ENCODE measurements at regions not wholly inside any gene's neighbourhood (a gene's known extent, or its start where the extent isn't known, plus 50 kb on each side); places are given as distances from the start of the nearest gene placed in this dataset.

DNA sequence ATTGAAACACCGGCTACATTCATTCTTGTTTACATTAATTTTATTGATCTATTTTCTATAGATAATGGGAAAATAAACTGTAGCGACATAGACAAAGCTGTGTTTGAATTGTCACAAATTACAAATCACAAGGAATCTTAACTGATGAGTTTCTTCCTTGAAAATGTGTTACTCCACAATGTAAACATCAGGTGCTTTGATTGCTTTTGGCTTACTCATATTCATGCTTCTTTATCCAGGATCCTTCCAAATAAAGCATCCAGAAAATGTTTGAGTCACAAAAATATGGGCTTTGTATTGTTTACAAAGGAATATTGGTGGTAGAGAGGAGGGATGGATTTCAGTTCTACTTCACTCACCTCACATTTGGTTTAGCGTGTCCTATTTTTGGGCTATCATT lies 64.0 kb downstream of the BMP2 start:
- H3K9me3 ChIP-seq (ENCODE audit: control insufficient read depth, insufficient read depth, low read length): no peaks in the 10 kb centered on the region
- H3K27ac ChIP-seq (ENCODE audit: low read depth, low read length): no peak overlapping the region
- TF ChIP-seq, protein P1, sequence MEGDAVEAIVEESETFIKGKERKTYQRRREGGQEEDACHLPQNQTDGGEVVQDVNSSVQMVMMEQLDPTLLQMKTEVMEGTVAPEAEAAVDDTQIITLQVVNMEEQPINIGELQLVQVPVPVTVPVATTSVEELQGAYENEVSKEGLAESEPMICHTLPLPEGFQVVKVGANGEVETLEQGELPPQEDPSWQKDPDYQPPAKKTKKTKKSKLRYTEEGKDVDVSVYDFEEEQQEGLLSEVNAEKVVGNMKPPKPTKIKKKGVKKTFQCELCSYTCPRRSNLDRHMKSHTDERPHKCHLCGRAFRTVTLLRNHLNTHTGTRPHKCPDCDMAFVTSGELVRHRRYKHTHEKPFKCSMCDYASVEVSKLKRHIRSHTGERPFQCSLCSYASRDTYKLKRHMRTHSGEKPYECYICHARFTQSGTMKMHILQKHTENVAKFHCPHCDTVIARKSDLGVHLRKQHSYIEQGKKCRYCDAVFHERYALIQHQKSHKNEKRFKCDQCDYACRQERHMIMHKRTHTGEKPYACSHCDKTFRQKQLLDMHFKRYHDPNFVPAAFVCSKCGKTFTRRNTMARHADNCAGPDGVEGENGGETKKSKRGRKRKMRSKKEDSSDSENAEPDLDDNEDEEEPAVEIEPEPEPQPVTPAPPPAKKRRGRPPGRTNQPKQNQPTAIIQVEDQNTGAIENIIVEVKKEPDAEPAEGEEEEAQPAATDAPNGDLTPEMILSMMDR (IDR thresholded peaks at IDR 0.05; ENCODE audit: low read depth, low read length): no peak
- no peaks in the 10 kb centered on the region for H3K27me3 ChIP-seq (ENCODE audit: control insufficient read depth, insufficient read depth, low read length)
- CTCF ChIA-PET: interaction anchor here (0.6 kb wide), 1 partner anchor 197 kb away, joined by 6 read pairs; no protein-coding TSS in a partner anchor
- POLR2A ChIA-PET: no interaction called here
- no peak overlapping the region for H3K4me3 ChIP-seq (ENCODE audit: low read depth, low read length)
- no peak for DNase-seq (ENCODE audit: low read depth, low spot score)

DNA sequence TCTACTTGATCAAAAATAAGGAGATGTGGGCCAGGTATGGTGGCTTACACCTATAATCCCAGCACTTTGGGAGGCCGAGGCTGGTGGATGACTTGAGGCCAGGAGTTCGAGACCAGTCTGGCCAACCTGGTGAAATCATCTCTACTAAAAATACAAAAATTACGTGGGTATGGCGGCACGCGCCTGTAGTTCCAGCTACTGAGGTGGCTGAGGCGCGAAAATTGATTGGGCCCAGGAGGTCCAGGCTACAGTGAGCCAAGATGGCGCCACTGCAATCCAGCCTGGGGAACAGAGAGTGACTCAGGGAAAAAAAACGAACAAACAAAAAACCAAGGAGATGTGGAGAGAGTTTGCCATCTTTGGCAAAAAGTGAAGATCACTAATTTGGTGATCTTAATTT lies 65.3 kb downstream of the BMP2 start:
- DNase-seq (ENCODE audit: low read depth, low spot score): no peak
- TF ChIP-seq, protein P1 (IDR thresholded peaks at IDR 0.05; ENCODE audit: low read depth, low read length): no peak
- H3K27me3 ChIP-seq (ENCODE audit: control insufficient read depth, insufficient read depth, low read length): no peaks in the 10 kb centered on the region
- no peaks in the 10 kb centered on the region for H3K9me3 ChIP-seq (ENCODE audit: control insufficient read depth, insufficient read depth, low read length)
- CTCF ChIA-PET: no interaction called here
- POLR2A ChIA-PET: no interaction called here
- H3K4me3 ChIP-seq (ENCODE audit: low read depth, low read length): no peak overlapping the region
- no peak overlapping the region for H3K27ac ChIP-seq (ENCODE audit: low read depth, low read length)

DNA sequence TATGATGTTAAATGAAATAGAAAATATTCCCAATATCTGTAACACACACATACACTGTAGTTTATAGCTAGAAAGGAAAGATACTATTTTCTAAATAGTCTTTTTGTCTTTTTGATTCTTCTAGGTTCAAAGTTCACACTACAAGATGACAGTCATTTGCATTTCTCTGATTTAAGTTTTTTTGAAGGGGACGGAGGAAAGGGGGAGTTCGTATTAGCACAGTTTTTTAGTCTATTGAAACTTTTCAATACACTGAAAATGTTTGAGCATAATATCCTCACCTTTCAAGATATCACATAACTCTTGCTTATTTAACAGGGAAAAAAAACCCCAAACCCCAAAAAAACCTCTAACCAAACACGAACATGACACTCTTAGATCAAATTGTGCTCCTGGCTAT lies 68.1 kb downstream of the BMP2 start:
- CTCF ChIA-PET: no interaction called here
- POLR2A ChIA-PET: no interaction called here
- Histone ChIP-seq H3K27me3 (ENCODE audit: control insufficient read depth, insufficient read depth, low read length) (no peaks in the 10 kb centered on the region), H3K4me3 (ENCODE audit: low read depth, low read length) (no peak overlapping the region), H3K27ac (ENCODE audit: low read depth, low read length) (no peak overlapping the region), H3K9me3 (ENCODE audit: control insufficient read depth, insufficient read depth, low read length) (no peaks in the 10 kb centered on the region)
- no peak for DNase-seq (ENCODE audit: low read depth, low spot score)
- TF ChIP-seq, protein P1 (IDR thresholded peaks at IDR 0.05; ENCODE audit: low read depth, low read length): no peak

DNA sequence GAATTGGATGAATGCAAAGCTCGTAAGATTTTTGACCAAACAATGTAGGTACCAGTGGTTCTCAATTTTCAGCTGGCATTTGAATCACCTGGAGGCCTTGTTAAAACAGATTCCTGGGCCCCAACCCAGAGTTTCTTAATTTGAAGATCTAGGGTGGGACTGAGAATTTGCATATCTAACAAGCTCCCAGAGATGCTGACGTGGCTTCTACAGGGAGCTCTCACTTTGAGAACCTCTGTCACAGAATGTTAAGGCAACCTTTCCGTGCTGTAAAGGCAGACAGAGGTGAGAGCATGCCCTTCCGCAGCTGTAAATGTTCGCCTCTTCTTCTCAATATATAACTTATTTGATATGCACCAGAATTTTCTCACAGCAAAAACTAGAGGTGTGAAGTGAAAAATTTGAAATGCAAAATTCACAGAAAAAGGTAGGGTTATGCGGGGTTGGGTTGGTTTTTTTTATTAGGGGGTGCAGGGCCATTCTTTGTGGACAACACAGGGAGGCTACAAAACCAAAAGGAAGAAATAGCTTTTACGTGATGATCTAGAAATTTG lies 69.4 kb downstream of the BMP2 start:
- TF ChIP-seq, protein P1 (IDR thresholded peaks at IDR 0.05; ENCODE audit: low read depth, low read length): no peak
- CTCF ChIA-PET: interaction anchor here (1.3 kb wide), 1 partner anchor 1023 kb away, joined by 5 read pairs; no protein-coding TSS in a partner anchor
- Histone ChIP-seq H3K27ac (ENCODE audit: low read depth, low read length) (no peak overlapping the region), H3K4me3 (ENCODE audit: low read depth, low read length) (no peak overlapping the region), H3K27me3 (ENCODE audit: control insufficient read depth, insufficient read depth, low read length) (no peaks in the 10 kb centered on the region), H3K9me3 (ENCODE audit: control insufficient read depth, insufficient read depth, low read length) (no peaks in the 10 kb centered on the region)
- DNase-seq (ENCODE audit: low read depth, low spot score): no peak
- POLR2A ChIA-PET: no interaction called here

DNA sequence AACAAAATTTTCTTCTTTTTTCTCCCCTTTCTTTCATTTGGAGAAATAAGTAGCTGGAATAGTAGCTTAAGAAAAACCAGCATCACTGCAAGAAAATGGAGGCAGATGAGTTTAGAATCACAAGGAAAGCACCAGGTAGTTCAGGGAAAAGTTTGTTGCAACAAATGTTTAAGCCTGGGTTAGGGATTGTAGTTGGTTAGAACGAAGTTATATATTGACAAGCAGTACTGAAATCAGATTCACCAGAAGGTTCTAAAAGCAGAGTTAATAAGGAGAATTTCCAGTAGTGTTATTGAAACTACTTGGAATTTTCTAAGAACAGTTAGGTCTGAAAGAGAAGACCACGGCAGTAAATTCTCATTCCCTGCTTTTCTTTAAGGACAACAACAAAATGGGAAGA lies 70.2 kb downstream of the BMP2 start:
- Histone ChIP-seq H3K4me3 (ENCODE audit: low read depth, low read length) (no peak overlapping the region), H3K27me3 (ENCODE audit: control insufficient read depth, insufficient read depth, low read length) (no peaks in the 10 kb centered on the region), H3K9me3 (ENCODE audit: control insufficient read depth, insufficient read depth, low read length) (no peaks in the 10 kb centered on the region), H3K27ac (ENCODE audit: low read depth, low read length) (no peak overlapping the region)
- ChIA-PET CTCF (no interaction called here), POLR2A (no interaction called here)
- no peak for DNase-seq (ENCODE audit: low read depth, low spot score)
- TF ChIP-seq, protein P1 (IDR thresholded peaks at IDR 0.05; ENCODE audit: low read depth, low read length): no peak
